ENCODE measurements at regions not wholly inside any gene's neighbourhood (a gene's known extent, or its start where the extent isn't known, plus 50 kb on each side); places are given as distances from the start of the nearest gene placed in this dataset.

GRCh38 chr17:12603566-12603965, 62.1 kb upstream of the MYOCD start:
- TF ChIP-seq MAX (IDR thresholded peaks at IDR 0.05; ENCODE audit: low read depth, low read length) (no peak), POLR2A (IDR thresholded peaks at IDR 0.05; ENCODE audit: low read depth, low read length) (no peak)

Measured in GM12878 (cell line).